ENCODE measurements at regions not wholly inside any gene's neighbourhood (a gene's known extent, or its start where the extent isn't known, plus 50 kb on each side); places are given as distances from the start of the nearest gene placed in this dataset.

- Histone ChIP-seq H3K9me3 (replicated peaks; ENCODE audit: control insufficient read depth, insufficient read depth, low read length) (peaks cover 5% of the 10 kb centered on the region), H3K4me3 (replicated peaks in 1 of 3; ENCODE audit: insufficient read depth in 1 of 3, low read depth in 1 of 3, low read length in 3 of 3) (no peak overlapping the region), H3K9ac (replicated peaks; ENCODE audit: extremely low read depth, insufficient read depth, low read length) (no peak overlapping the region), H3K4me2 (ENCODE audit: insufficient read depth, low read length) (no peak overlapping the region), H2AFZ (ENCODE audit: low read depth, low read length) (no peak overlapping the region), H3K36me3 (ENCODE audit: control insufficient read depth in 2 of 2, extremely low read depth in 1 of 2, insufficient read depth in 2 of 2, low read length in 2 of 2) (no peaks in the 10 kb centered on the region), H3K79me2 (ENCODE audit: control insufficient read depth, insufficient read depth, low read length) (no peaks in the 10 kb centered on the region), H3K27me3 (ENCODE audit: control insufficient read depth in 2 of 2, insufficient read depth in 2 of 2, low read length in 2 of 2) (no peaks in the 10 kb centered on the region), H4K20me1 (replicated peaks; ENCODE audit: control insufficient read depth, extremely low read depth, insufficient read depth, low read length) (no peaks in the 10 kb centered on the region), H3K27ac (ENCODE audit: insufficient read depth, low read depth, low read length) (no peak overlapping the region), H3K9me1 (replicated peaks; ENCODE audit: control insufficient read depth, extremely low read depth, insufficient read depth, low read length) (no peaks in the 10 kb centered on the region), H3K4me1 (ENCODE audit: control insufficient read depth, extremely low read depth, insufficient read depth, low read length) (no peaks in the 10 kb centered on the region)
- no TSS peak for BruUV-seq (replicated peaks)
- intact Hi-C loops (cut with micrococcal nuclease) (no loop called here), dilution Hi-C loops (cut with MboI; ENCODE audit: extremely low pct_ligation_motif_present, low sequenced_read_pairs) (no loop called here)
- POLR2A ChIA-PET = no interaction called here
- CTCF ChIA-PET = no interaction called here
- TF ChIP-seq, protein P1, sequence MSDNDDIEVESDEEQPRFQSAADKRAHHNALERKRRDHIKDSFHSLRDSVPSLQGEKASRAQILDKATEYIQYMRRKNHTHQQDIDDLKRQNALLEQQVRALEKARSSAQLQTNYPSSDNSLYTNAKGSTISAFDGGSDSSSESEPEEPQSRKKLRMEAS (IDR thresholded peaks at IDR 0.05; ENCODE audit: insufficient read depth, insufficient read length) = no peak
- TF ChIP-seq JUN (IDR thresholded peaks at IDR 0.05; ENCODE audit: borderline replicate concordance, insufficient read depth, insufficient read length, low read depth) = no peak
- TF ChIP-seq, protein P2, sequence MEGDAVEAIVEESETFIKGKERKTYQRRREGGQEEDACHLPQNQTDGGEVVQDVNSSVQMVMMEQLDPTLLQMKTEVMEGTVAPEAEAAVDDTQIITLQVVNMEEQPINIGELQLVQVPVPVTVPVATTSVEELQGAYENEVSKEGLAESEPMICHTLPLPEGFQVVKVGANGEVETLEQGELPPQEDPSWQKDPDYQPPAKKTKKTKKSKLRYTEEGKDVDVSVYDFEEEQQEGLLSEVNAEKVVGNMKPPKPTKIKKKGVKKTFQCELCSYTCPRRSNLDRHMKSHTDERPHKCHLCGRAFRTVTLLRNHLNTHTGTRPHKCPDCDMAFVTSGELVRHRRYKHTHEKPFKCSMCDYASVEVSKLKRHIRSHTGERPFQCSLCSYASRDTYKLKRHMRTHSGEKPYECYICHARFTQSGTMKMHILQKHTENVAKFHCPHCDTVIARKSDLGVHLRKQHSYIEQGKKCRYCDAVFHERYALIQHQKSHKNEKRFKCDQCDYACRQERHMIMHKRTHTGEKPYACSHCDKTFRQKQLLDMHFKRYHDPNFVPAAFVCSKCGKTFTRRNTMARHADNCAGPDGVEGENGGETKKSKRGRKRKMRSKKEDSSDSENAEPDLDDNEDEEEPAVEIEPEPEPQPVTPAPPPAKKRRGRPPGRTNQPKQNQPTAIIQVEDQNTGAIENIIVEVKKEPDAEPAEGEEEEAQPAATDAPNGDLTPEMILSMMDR (IDR thresholded peaks at IDR 0.05; ENCODE audit: extremely low read depth in 1 of 2, insufficient read depth in 1 of 2, low read depth in 1 of 2, low read length in 2 of 2) = no peak
- no peak for TF ChIP-seq POLR2AphosphoS5 (IDR thresholded peaks at IDR 0.05; ENCODE audit: insufficient read depth, low read depth, low read length)
- no peak for TF ChIP-seq GATA2 (IDR thresholded peaks at IDR 0.05; ENCODE audit: insufficient read depth, insufficient read length, low read depth, low read length)
- no peak for TF ChIP-seq MYC (IDR thresholded peaks at IDR 0.05; ENCODE audit: low read depth, low read length)
- TF ChIP-seq EZH2 (IDR thresholded peaks at IDR 0.05; ENCODE audit: borderline replicate concordance, low read depth, low read length, severe bottlenecking) = no peak
- TF ChIP-seq FOS (IDR thresholded peaks at IDR 0.05; ENCODE audit: borderline replicate concordance, insufficient read depth, low read length) = no peak
- TF ChIP-seq POLR2A (IDR thresholded peaks at IDR 0.05; ENCODE audit: low read depth, low read length) = no peak
- FAIRE-seq = no peak
- DNase-seq (ENCODE audit: low read depth, low spot score) = no peak
Measured at GRCh38 chr1:4172644-4173599, 272.9 kb upstream of the C1orf174 start.
